Stimulated activated CD4-positive, alpha-beta T cell treated with anti-CD3 and anti-CD28 coated beads, TNF-alpha, amount 100 ng/mL, for 1 hour (primary cell): ENCODE measurements at regions not wholly inside any gene's neighbourhood (a gene's known extent, or its start where the extent isn't known, plus 50 kb on each side); places are given as distances from the start of the nearest gene placed in this dataset.
"Not testable (repeated sequence)": the region's sequence is repeated elsewhere in the genome, so short reads cannot be mapped to it uniquely, and the experiment has no call there.

ENCODE experiments used
- DNase-seq, 3 donors: peaks; one replicate each; pipeline ENCODE4 v3.0.0-alpha.2; 2020; ENCODE audit warnings: low read depth in 3 of 3, low spot score in 1 of 3

GRCh38 chr12:31906557-31907301, 52.5 kb upstream of the RESF1 start:
- no peak for DNase-seq

GRCh38 chr12:31903025-31903424, 56.2 kb upstream of the RESF1 start:
- no peak for DNase-seq

GRCh38 chr12:31900271-31900670, 58.9 kb upstream of the RESF1 start:
- no peak for DNase-seq

DNA sequence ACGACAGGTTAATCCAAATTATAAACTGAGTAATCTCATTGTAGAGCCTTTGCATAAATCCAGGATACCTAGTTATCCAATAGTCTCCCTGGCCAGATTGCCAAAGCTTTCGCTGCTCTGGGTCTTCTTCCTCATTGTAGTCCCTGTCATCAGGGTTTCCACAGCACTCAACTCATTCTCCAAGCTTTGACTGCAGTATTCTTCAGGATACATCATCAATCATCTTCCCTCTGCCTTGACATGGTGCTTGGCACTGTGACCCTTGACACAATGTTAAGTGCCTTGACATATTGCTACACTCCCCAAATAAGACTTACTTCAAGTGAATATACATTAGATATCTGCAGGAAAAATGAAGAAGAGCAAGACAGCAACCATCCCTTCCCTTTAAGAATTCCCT, 60.1 kb upstream of the RESF1 start:
- DNase-seq, result no peak

DNA sequence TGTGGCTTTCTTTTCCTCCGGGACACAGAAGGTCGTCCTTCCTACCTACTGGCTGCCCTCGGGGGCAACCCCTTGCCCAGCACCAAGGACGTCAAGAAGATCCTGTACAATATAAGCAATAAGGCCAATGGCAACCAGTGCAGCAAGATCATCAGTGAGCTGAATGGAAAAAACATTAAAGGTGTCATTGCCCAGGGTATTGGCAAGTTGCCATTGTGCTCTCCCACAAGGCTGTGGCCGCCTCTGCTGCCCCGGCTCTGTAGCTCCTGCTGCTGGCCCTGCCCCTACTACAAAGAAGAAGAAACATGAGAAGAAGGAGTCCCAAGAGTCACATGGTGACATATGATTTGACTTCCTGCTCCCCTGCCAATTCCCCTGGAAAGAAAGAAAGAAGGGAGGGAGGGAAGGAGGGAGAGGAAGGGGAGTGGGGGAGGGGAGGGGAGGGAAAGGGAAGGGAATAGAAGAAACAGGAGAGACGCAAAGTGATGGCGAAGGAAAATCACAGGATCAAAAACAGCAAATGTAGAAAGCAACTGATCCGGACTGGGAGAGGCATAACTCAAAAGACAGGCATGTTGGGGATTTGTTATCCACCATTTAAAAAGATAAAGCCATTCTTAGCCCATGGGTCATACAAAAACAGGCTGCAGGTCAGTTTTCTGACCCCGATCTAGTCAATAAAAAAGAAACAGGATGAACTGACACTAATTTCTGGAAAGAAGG, 61.3 kb upstream of the RESF1 start:
- no peak for DNase-seq

- not testable (repeated sequence) for DNase-seq
Observed at GRCh38 chr12:31897092-31897491, 62.1 kb upstream of the RESF1 start.

DNA sequence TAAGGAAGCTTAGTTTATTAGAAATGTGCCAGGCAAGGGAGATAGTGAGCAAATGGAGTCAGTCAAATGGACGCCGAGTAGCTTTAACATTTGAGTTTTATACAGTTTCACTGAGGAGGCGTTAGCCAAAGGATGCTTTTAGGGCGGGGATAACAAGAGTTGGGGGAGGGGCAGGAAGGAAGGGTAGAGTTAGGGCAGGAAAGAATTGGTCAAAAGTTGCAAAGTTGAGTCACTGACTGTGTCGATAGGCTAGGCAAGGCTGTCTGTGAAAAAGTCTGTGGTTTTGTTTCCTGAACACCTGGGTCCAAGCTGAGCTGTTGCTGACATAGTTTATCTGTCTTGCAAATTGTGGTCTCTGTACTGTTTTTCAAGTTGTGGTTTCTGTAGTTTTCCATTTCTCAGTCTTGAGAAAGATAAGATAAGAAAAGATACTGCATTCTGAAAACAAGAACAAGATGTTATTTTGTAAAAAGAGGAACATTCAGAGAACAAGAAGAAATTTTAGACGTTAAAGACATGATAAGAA, 62.6 kb upstream of the RESF1 start:
- DNase-seq, result peak; percentile 50 to 84 (median 72)

GRCh38 chr12:31895449-31896150, 63.6 kb upstream of the RESF1 start:
- DNase-seq, result no peak

- DNase-seq, result no peak
Observed at GRCh38 chr12:31890295-31891285, 68.6 kb upstream of the RESF1 start.

DNA sequence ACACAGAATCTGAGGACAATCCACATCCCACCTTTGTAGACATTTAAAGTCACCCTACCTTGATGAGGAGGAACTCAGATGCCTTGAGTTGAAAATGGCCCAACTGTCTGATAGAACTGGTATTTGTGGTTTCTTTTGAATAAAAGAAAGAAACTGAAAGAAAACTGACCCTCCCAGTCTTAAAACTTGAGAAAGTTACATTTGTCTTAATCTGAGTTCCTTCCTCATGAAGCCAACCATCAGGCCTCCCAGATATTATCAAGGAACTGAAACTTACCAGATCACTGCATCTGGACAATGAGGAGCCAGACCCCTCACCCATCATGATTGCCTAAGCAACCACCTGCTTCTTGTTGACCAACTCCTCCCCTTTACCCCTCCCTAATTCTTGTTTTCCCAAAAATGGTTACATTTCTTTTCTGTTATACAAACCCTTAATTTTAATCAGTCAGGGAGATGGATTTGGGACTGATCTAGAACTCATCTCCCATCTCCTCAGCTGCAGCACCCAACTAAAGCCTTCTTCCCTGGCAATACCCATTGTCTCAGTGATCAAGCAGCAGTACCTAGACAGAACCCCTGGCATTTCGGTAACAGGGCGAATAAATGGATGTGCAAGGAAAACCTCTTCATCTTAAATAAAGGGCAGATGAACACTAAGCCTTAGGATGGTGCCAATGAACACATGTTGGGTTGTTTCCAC, 72.0 kb upstream of the RESF1 start:
- no peak for DNase-seq

DNA sequence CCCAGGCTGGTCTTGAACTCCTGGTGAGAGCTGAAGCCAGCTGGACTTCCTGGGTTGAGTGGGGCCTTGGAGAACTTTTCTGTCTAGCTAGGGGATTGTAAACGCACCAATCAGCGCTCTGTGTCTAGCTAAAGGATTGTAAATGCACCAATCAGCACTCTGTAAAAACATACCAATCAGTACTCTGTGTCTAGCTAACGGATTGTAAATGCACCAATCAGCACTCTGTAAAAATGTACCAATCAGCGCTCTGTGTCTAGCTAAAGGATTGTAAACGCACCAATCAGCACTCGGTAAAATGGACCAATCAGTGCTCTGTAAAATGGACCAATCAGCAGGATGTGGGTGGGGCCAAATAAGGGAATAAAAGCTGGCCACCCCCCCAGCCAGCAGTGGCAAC, 76.5 kb upstream of the RESF1 start:
- DNase-seq, result not testable (repeated sequence)

GRCh38 chr12:31880340-31880739, 78.9 kb upstream of the RESF1 start:
- no peak for DNase-seq

DNA sequence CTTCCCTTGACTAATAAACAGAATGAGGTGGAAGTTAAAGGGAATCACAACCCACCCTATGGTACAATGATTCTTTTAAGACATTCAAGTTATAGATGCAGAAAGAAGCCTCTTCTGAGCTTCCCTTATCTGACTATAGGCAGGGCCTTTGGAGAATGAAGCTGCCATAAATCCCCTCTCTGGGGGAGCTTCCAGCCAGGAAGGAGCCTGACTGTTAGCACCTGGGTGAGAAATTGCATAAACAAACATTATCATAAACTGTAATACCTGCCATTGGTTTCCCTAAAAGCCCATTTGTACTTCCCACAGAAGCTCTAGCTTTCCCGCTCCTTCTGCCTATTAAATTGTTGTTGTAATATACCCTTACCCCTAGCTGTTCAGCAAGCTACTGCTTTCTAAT, 81.3 kb upstream of the RESF1 start:
- no peak for DNase-seq

DNA sequence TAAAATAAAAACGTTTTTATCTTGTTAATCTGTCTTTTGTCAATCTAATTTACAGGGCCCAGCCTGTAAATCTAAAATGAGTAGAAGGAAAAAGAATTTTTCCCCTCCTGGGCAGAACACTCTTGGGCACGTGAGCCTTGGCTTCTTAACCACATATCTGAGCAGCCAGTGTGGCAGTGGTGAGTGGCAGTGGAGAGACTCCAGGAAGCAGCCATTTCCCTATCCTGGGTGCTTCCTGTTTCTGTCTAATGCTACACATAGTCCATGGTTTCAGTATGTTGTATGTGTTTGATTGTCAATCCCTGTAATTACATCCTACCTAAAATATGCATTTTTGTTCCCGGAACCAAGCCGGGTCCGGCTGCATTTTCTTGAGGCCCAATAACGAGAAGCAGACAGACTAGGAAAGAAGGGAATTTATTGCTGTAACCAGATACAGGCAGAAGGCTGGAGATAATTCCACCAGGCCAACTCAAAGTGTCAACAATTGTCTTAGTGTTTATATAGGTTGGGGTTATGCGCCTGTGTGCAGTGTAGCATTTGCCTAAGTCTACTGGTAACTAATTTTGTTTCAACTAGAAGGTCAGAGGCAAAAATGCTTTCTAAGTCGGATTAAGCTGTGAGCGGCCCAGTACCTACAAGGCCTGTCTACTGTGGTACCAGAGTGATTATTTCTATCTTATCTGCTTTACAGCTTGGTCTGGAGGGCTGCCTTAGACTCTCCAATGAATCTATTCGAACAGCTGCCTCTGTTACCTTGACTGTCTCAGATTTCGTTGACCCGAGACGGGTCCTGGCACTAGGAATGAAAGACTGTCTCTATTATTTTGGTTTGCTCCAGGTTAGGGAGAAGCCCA, 82.4 kb upstream of the RESF1 start:
- no peak for DNase-seq

- DNase-seq, result no peak
Observed at GRCh38 chr12:31875609-31875964, 83.6 kb upstream of the RESF1 start.

- DNase-seq, result peak; percentile 35 to 43 (median 36)
Observed at GRCh38 chr12:31874961-31875608, 84.1 kb upstream of the RESF1 start.

DNA sequence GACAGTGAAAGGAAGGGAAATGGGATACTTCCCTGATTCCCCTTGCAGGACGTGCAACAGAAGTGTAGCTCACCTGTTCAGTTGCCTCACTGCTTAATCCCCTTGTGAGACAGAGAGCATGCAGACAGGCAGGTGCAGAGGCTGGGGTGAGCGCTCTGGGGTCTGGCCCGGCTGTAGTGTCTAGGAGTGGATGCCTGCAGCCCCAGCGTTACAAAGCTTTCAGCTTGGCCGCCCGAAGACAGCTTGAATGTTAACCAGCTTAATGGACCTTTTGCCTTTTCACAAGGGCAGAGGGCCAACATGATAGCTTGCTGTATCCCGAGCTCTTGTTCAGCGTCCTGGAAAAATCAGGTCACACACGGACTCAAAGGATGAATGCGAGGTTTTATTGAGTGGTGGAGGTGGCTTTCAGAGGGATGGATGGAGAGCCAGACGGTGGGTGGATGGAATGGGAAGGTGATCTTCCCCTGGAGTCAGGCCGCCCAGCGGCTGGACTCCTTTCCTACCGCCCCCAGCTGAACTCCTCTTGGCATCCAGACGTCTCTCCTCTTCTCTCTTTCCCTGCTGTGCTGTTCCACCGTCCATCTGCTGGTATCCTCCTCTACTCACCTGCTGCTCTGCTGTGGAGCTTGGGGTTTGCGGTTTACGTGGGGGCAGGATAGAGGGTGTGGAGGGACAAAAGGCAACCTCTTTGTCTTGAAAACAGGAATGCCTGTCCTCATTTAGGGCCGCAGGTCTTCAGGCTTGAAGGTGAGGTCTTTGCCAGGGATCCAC, 86.2 kb upstream of the RESF1 start:
- no peak for DNase-seq

GRCh38 chr12:31869972-31870371, 89.2 kb upstream of the RESF1 start:
- DNase-seq, result no peak
